ENCODE measurements at regions not wholly inside any gene's neighbourhood (a gene's known extent, or its start where the extent isn't known, plus 50 kb on each side); places are given as distances from the start of the nearest gene placed in this dataset.

DNA sequence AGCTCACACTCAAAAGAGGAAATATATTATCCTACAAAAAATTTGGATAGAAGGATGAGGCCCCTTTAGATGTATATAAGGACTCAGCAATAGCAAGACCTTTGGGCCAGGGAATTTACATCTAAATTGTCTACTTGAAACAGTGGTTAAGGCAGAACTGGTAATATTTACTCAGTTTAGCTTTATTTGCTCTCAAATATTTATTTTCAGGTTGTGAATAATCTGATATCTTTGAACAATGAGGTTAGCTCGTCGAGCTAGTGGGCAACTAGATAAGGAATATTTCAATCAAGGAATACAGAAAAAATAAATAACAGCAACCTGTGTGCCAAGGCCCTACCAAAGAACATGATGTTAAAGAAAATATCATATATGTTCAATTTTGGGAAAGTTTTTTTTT is 966.3 kb downstream of the DTWD2 start:
- DNase-seq = no peak

DNA sequence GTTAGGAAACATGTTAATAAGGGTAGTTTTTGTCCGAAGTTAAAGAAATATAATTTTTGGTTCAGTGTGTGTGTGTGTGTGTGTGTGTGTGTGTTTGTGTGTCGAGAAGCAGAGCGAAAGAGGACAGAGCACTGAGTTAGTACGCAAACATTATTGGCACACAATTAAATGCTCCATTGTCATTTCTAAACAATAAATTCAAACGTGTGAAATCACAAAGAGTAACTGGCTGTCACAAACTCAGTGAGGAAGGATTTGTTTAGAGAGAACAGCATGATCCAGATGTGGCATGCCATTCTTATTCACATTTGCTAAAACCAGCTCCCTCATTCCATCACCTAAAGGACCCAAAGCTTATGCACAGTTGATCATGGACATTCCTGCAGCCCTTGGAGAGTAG is 970.8 kb downstream of the DTWD2 start:
- no peak for DNase-seq

DNA sequence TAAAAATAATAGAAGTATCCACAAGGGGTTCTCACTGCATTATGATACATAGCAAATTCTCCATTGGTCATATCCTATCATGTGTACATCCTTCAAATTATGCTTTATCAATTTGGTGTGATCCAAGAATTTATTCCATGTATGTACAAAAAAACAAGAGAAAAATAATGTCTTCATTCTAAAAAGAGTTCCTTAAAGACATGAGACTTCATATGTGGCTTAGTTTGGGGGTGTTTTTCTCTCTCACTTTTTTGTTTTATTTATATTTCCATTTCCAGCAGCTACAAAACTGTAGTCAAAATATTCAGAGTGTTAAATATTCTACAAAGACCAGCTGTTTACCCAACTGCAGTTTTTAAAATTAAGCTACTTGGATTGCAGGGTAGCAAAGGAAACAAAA is 972.0 kb downstream of the DTWD2 start:
- no peak for DNase-seq

DNA sequence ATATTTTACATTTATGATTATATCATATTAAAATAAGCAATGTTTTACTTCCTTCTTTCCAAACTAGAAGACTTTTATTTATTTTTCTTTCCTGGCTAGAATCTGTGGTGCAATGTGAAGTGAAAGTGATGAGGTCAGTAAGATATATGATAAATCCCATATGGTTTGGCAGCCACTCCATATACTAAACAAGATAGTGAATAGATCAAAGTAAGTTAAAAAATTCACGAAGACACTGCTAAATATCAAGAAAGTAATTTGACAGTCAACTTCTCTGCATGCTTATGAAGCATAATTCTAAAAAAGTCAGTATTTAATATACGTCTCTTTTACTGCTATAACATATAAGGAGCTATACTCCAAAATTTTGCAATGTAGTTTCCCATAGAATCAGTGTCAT is 972.8 kb downstream of the DTWD2 start:
- DNase-seq = no peak

DNA sequence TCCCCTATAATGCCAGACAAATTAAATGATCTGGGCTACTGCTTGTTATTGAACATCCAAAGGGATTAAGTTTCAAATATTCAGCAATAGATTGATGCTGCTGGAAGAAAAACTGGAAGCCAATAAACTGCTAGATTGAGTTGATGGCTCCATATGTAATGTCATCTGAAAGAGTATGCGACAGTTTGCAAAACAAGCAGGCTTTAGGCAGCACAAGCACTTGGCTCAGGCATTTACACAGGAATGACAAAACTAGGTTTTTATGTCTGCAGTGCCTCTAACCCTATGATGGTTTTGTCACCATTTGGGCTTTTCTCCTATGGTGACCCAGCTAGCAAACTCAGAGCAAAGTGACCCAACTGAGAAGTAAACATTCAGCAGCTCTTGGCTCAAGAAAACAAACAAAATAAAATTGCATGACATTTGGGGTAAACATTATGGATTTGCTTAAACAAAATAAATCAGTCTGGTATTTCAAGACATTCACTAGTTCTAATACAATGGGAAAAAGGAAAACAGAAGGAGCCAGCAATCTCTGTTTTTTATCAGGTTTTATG is 978.5 kb downstream of the DTWD2 start:
- DNase-seq = no peak

DNA sequence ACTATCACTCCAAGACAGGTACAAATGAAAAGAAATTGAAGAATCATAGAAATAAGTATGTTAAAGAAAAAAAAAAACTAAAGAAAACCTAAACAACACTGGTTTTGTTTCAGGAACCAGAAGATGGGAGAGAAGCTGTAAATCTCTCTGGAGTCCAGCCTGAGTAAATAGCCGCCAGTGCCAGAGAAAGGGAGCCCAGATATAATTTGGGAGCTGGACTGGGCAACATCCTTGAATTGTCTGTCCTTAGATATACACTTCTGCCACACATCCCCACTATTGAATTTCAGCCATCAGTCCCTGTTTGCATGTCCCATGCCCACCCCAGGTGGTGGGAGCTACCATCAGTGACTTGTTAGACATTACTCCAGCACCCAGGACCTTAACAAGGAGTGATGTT is 979.6 kb downstream of the DTWD2 start:
- DNase-seq = no peak

DNA sequence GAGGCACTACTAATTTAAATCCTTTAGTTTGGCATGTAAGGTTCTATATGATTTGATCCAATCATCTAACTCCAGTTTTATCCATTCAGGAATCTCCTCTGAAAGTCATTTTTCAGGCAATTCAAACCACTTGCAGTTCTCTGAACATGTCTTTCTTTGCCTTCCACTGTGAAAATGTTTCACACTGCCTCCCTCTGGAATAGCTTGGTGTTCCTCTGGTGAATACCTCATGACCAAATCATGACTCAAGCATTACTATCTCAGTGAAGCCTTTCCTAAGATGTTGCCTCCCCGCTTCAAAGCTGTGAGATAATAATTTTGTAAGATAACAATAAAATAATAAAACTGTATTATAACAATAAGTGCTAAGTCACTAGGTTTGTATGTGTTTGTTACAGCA is 981.1 kb downstream of the DTWD2 start:
- DNase-seq = no peak

DNA sequence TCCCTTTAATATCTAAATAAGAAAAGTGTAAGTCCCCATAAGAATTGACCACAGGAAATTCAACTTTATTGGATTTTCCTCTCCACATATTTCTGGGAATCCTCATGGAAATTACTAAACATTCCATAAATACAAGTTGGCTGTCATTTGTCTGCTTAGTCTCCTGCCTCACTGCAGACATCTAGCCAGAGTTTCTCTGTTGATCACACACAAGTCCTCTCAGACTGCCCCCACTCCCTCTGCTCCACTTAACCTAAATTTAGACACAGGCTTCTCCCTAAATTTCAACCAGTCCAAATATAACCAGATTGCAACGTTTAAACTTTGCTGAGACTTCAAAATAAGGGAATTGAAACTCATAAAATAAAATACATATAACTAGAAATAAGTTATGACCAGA is 982.1 kb downstream of the DTWD2 start:
- no peak for DNase-seq

DNA sequence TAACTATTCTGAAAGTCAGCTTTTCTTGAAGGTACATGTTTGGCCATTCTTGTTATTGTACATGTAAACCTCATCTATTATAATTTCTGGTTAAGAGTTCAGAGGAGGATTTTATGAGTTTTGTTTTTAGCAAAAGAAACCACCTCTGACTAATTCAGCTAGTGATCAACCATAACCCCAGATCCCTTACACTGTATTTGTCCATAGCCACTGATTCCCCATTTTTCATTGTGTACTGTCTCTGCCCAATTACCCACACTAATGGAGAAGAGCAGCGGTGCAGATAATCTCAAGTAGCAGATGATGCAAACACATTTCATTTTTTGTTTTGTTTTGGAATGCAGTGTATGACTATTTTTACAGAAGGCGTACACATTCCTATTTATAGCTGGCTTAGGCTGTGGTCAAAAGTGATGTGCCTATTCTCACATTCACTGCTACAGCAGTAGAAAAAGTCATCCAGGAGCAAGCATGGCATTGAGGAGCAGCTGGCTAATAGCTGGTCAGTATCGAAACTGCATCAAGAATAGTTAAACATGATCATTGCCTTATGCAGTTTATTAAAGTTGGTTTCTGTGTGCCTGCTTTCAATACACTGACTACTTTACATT is 988.3 kb downstream of the DTWD2 start:
- peak; percentile 30 for DNase-seq

DNA sequence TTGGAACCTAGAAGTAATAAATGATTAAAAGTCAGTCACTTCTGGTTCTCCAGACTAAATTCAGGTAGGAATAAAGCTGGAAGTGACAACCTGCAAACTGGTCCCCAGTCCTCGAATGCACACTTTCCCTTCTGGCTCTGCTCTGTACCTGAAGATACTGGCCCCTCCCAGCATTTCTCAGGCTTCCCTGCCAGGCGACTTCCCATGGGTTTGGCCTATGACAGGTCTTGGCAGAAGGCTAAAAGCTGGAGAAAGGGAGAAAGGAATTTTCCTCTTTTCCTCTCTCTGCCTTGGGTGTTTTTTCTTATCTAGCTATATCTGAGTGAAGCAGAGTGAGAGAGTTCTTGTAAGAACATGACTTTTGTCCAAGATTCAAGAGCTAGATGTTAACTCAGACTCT is 1005.7 kb downstream of the DTWD2 start:
- DNase-seq = no peak

DNA sequence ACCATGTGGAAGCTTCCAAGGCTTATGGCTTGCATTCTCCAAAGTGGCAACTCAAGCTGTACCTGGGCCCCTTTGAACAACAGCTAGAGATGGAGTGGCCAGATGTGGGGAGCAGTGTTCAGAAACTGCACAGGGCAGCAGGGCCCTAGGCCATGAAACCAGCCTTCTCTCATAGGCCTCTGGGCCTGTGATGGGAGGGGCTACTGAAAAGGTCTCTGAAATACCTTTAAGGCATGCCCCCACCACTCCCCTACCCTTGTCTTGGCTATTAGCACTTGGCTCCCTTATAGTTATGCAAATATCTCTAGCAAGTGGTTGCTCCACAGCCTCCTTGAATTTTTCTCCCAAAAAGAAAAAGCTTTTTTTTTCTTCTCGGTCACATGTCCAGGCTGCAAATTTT is 1014.6 kb downstream of the DTWD2 start:
- no peak for DNase-seq

DNA sequence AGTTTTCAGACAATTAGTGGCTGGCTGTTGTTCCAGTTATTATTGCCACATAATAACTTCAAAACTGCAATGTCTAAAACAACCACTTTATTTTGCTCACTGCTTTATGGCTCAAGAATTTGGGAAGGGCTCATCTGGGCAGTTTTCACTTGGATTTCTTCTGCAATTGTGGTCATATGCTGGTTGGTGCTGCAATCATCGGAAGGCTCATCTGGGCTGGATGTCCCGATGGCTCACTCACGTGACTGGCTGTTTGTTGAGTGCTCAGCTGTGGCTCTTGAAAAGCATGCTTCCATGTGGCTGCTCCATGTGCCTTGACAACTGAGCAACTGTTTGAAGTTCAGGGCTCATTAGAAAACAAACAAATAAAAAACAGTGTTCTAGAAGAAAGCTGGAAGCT is 1032.5 kb downstream of the DTWD2 start:
- no peak for DNase-seq

DNA sequence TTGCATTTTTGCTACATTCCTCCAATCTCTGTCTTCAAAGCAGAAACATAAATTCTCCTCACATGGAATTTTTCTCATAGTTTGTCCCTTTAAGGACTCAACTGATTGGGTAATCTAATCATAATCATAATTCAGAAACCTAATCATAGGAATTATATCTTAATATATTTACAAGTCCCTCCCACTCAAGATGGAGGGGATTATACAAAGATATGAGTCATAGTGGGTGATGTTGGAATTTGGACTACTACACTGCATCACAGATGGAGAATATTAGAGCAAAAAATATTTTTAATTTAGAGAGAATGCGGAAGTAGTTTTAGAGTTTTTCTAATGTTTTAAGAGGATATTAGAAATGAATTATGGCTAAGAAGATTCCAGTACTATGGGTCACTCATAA is 1034.0 kb downstream of the DTWD2 start:
- DNase-seq = no peak

DNA sequence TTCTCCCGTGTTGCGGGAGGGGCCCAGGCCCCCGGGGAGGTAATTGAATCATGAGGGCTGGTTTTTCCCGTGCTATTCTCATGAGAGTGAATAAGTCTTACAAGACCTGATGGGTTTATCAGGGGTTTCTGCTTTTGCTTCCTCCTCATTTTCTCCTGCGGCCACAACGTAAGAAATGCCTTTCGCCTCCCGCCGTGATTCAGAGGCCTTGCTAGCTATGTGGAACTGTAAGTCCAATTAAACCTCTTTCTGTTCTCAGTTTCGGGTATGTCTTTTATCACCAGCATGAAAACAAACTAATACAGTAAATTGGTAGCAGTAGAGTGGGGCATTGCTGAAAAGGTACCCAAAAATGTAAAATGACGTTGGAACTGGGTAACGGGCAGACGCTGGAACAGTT is 1035.1 kb downstream of the DTWD2 start:
- DNase-seq = no peak

DNA sequence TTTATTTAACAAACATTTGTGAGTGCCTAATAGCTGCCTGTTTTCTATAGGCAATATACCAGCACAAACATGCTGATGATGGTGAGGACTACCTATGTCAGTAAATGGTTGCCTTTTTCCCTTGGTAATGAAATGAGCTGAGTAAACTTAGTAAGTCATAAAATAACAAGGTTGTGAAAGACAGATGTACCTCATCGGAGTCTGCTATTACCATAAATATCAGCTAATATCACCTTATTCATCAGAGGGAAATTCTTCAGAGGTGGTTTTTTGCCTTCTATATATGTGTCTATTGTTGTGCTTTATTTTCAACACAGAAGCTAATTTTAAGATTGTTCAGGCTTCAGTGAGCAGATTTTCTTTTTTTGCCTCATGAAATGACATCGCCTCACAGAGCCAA is 1040.5 kb downstream of the DTWD2 start:
- no peak for DNase-seq

DNA sequence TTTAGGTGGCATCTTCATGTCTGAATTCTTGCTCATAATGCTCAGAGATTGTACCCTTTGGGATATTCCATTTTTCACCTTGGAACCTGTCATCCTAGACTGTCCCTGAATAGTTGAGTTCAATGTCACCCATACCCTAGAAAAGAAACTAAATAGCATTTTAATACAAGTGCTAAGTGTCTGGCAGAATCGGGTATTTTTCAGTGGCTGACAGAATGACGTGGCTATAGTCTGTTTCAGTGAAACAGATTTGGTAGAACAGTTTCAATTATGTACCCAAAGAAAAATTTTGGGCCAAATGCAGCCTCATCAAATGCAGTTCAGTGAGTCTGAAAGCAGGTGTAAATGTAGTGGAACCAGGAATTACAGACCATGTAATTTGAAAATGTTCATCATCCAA is 1041.2 kb downstream of the DTWD2 start:
- DNase-seq = no peak

DNA sequence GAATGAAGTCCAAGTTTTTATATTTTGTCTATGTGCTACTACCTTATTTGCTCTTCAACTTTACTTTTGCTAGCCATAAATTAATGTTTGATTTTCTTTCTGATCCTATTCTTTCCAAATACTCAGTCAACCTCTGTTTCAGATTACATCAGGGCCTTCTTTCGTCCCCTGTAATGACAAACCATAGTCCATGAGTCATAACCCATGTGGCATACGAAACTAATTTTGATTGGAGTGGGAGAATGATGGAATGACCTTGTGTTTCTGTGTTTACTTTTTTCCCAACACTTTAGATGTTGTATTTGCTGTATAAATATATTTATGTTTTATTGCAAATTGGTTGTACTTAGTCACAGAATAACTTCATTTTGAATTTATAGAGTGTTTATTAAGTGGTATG is 1043.1 kb downstream of the DTWD2 start:
- no peak for DNase-seq

DNA sequence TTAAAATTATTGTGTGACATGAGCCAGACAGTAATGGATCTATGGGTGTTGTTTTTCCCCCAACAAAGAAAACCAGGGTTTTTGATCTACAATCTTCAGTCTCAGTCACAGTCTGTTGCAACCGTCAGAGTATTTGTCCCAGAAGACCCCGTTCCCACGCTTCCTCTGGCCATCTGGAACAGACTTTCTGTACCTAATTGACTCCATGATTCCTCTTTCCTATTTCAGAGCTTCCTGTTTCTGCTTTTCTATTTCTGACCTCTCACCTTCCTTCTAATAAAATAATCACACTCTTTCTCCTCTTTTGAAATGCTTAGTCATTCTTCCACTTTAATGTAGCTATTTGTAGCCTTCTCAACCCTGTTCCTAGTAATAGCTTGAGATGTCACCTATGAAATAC is 1044.8 kb downstream of the DTWD2 start:
- no peak for DNase-seq

DNA sequence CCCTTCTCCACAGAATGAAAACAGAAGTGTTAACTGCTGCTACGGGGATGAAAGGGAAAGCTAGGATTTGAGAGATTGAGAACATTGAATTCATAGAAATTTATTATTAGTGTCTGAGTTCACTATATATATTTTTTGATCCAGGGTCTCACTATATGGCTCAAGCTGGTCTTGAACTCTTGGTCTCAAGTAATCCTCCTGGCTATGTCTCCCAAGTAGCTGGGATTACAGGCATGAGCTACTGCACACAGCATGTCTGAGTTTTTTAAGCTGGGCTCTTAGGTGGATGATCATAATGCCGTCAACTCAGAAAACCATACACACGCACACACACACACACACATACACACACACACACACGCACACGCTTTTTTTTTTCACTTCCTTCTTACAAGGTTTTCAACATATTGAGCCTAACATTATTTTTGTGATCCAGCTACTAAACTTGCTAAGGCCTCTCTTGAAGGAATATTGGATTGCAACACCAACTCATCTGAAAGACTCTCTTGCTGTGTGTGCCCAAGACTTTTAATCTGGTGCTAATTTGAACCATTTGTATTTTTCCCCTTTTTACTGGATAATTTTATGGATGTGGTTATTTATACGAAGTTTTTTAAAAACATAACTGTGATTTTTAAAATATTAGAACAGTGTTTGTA is 1045.4 kb downstream of the DTWD2 start:
- no peak for DNase-seq

DNA sequence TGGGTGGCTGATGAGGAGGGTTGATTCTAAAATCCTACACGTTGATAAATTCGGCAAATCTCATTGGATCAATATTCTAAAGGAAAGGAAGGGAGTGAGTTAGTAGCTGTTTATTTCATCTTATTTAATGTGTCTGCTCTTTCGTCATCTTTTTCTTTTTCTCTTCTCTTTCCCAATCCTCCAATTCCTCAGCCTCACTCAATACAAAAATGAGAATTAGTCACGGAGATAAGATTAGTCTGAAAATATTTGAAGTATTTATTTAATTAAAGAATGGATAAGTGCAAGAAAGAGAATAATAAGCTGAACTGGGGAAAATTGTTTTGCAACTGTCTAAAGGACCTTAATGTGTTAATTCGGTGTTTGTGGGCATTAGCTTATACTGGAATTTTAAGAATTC is 1095.1 kb downstream of the DTWD2 start:
- DNase-seq = no peak

DNA sequence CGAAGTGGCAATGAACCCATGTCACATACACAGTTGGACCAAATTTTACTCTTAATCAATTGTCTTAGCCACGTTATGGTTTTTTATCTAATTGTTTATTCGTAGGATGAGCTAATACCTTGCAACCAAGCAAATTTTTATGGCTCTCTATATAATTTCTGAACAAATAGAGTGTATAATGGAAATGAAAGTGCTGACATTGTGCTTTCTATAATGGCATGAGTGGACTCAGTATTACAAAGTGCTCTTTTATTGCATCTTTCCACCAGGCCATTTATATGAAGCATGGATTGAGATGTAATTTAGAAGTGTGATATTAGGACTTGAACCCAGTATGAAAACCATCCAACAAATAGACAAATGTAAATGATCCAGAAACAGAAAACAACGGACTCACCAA is 1096.0 kb downstream of the DTWD2 start:
- no peak for DNase-seq

DNA sequence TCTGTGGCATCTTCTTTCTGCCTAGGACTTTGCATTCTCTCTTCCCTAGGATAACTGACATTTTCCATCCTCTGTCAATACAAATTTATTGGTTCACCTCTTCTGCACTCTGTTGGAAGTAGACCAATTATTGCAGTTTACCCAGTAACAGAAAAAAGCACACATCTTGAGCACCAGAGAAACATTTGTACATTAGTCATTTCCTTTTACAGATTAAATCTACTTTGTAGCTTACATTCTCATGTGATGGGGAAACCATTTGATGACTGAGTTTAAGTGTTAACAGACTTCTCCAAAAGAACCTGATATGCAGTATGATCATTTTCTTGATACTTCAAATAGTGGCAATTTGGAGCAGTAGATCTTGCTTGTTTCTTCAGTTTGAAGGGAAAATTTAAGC is 1098.8 kb downstream of the DTWD2 start:
- no peak for DNase-seq

DNA sequence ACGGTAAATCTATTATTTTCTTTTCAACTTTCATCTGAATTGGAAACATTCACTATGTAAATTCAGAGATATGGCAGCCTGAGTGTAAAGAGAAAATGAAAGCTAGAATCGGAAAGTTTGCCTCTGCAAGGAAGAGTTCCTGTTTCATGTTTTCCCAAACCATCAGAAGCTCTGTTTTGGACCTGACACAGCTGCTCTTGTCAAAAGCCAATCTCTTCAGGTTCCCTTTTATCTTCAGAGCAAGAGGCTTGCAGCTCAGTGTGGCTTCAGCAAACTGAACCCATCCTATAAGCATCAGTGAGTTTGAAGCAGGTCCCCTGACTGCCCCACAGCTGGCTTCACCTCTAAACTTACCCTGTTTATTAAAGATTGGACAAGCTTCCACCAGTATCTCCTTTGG is 1099.7 kb downstream of the DTWD2 start:
- no peak for DNase-seq

DNA sequence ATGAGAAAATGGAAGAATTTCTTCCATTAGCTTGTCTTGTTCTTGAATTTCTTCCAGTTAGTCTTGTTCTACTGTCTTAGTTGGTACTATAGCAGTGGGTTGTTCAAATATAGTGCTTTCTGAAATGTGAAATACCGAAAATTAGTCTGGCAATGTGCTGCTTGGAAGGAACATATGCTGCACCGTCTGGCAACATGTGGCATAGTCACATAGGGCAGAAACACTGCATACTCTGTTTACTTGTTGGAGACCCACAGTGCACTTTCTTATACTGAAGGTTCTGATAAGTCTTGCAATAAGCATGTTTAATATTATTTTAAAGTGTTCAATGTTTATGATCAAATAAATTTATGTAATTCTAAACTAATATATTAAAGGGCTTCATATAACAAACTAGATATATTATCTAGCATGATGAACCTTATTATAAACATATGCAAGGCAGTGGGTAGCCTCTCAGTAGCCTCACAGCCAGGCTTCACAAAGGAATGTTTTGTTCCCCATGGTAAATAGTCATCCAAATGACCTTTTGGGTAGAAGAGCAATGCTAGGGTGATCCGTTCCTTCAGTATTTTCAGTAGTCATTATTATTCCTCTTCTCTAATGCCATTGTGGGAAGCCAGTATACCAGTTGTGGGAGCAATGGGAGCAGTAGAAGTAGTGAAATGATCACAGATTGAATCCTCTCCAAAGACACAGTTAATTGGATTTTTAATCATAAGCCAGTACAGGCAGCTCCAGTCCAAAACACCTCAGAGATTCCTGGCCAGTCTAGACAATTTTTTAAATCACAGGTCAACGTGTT is 1106.7 kb downstream of the DTWD2 start:
- DNase-seq = no peak

Data from retina (tissue), 1 donor.